ENCODE measurements at regions not wholly inside any gene's neighbourhood (a gene's known extent, or its start where the extent isn't known, plus 50 kb on each side); places are given as distances from the start of the nearest gene placed in this dataset.
A peak's percentile ranks its signal among the peaks of the same experiment; 100 is the strongest.

- DNase-seq (ENCODE audit: insufficient read length, low spot score), result no peak
- FAIRE-seq, result no peak
- no peak for TF ChIP-seq POLR2A (IDR thresholded peaks at IDR 0.05; ENCODE audit: low read depth, low read length)
Observed at GRCh38 chr16:85521552-85522307, 91.4 kb upstream of the GSE1 start.

GRCh38 chr16:85522308-85522841 lies 90.7 kb upstream of the GSE1 start:
- FAIRE-seq (no peak), DNase-seq (ENCODE audit: insufficient read length, low spot score) (no peak)
- TF ChIP-seq POLR2A (IDR thresholded peaks at IDR 0.05; ENCODE audit: low read depth, low read length), result no peak

- no peak for TF ChIP-seq POLR2A (IDR thresholded peaks at IDR 0.05; ENCODE audit: low read depth, low read length)
- DNase-seq (ENCODE audit: insufficient read length, low spot score) (peak; percentile 62), FAIRE-seq (no peak)
Observed at GRCh38 chr16:85522842-85523601, 90.1 kb upstream of the GSE1 start.

- TF ChIP-seq POLR2A (IDR thresholded peaks at IDR 0.05; ENCODE audit: low read depth, low read length), result no peak
- FAIRE-seq (no peak), DNase-seq (ENCODE audit: insufficient read length, low spot score) (peak; percentile 77)
Observed at GRCh38 chr16:85523602-85524364, 89.3 kb upstream of the GSE1 start.

- FAIRE-seq (no peak), DNase-seq (ENCODE audit: insufficient read length, low spot score) (no peak)
- TF ChIP-seq POLR2A (IDR thresholded peaks at IDR 0.05; ENCODE audit: low read depth, low read length), result no peak
Observed at GRCh38 chr16:85524365-85524629, 88.8 kb upstream of the GSE1 start.

GRCh38 chr16:85524630-85525419 lies 88.3 kb upstream of the GSE1 start:
- FAIRE-seq, result no peak
- TF ChIP-seq POLR2A (IDR thresholded peaks at IDR 0.05; ENCODE audit: low read depth, low read length), result no peak
- DNase-seq (ENCODE audit: insufficient read length, low spot score), result no peak

- no peak for FAIRE-seq
- no peak for TF ChIP-seq POLR2A (IDR thresholded peaks at IDR 0.05; ENCODE audit: low read depth, low read length)
- DNase-seq (ENCODE audit: insufficient read length, low spot score), result no peak
Observed at GRCh38 chr16:85525420-85526184, 87.5 kb upstream of the GSE1 start.

- no peak for DNase-seq (ENCODE audit: insufficient read length, low spot score)
- FAIRE-seq, result no peak
- no peak for TF ChIP-seq POLR2A (IDR thresholded peaks at IDR 0.05; ENCODE audit: low read depth, low read length)
Observed at GRCh38 chr16:85526185-85526974, 86.7 kb upstream of the GSE1 start.

GRCh38 chr16:85527042-85527766 lies 85.9 kb upstream of the GSE1 start:
- no peak for TF ChIP-seq POLR2A (IDR thresholded peaks at IDR 0.05; ENCODE audit: low read depth, low read length)
- DNase-seq (ENCODE audit: insufficient read length, low spot score) (no peak), FAIRE-seq (no peak)

GRCh38 chr16:85527767-85528297 lies 85.3 kb upstream of the GSE1 start:
- DNase-seq (ENCODE audit: insufficient read length, low spot score) (no peak), FAIRE-seq (no peak)
- no peak for TF ChIP-seq POLR2A (IDR thresholded peaks at IDR 0.05; ENCODE audit: low read depth, low read length)
